Mesendoderm (in vitro differentiated cells): ENCODE measurements at regions not wholly inside any gene's neighbourhood (a gene's known extent, or its start where the extent isn't known, plus 50 kb on each side); places are given as distances from the start of the nearest gene placed in this dataset. TPM values are rescaled to one million over a fixed set of nuclear protein-coding genes. Genes with fewer than 3 reads are reported as not detected.
A peak's percentile ranks its signal among the peaks of the same experiment; 100 is the strongest.

Source experiments
- DNase-seq: peaks from one replicate; pipeline ENCODE4 v3.0.0; 2013
- H2AK5ac ChIP-seq: 2 replicates; pipeline ENCODE4 v1.6.1; 2013; ENCODE audit warnings: low read length, inconsistent platforms
- H2BK120ac ChIP-seq: 2 replicates; pipeline ENCODE4 v1.6.1; 2013; ENCODE audit warnings: low read depth, mild to moderate bottlenecking, low read length, moderate library complexity, mixed read lengths
- H2BK15ac ChIP-seq: replicated peaks from 2 replicates; pipeline ENCODE4 v1.6.1; 2013; ENCODE audit warnings: low read depth, mild to moderate bottlenecking, moderate library complexity
- H2BK5ac ChIP-seq: 2 replicates; pipeline ENCODE4 v1.6.1; 2013; ENCODE audit warnings: low read length, inconsistent platforms
- H3K18ac ChIP-seq: 2 replicates; pipeline ENCODE4 v1.6.1; 2013; ENCODE audit warnings: mild to moderate bottlenecking, low read length, mixed read lengths
- H3K23ac ChIP-seq: one replicate; pipeline ENCODE4 v1.6.1; 2013; ENCODE audit warnings: low read length
- H3K27ac ChIP-seq: 2 replicates; pipeline ENCODE4 v1.5.1; 2013; ENCODE audit warnings: low read depth, mild to moderate bottlenecking, inconsistent platforms, low read length, moderate library complexity
- H3K27me3 ChIP-seq: 2 replicates; pipeline ENCODE4 v1.6.1; 2013; ENCODE audit warnings: low read length, control low read depth, mild to moderate bottlenecking, inconsistent platforms; ENCODE audit not compliant: insufficient read depth, poor library complexity
- H3K36me3 ChIP-seq: 2 replicates; pipeline ENCODE4 v1.6.1; 2013; ENCODE audit warnings: low read length, inconsistent platforms; ENCODE audit not compliant: control insufficient read depth, insufficient read depth
- H3K4ac ChIP-seq: one replicate; pipeline ENCODE4 v1.6.1; 2013; ENCODE audit warnings: low read depth, mild to moderate bottlenecking, low read length, moderate library complexity
- H3K4me1 ChIP-seq: 2 replicates; pipeline ENCODE4 v1.6.1; 2013; ENCODE audit warnings: low read depth, low read length, inconsistent platforms; ENCODE audit not compliant: control insufficient read depth
- H3K4me2 ChIP-seq: 2 replicates; pipeline ENCODE4 v1.6.1; 2013; ENCODE audit warnings: low read length
- H3K4me3 ChIP-seq: 2 replicates; pipeline ENCODE4 v1.5.1; 2013; ENCODE audit warnings: mild to moderate bottlenecking, low read length
- H3K56ac ChIP-seq: one replicate; pipeline ENCODE4 v1.6.1; 2013; ENCODE audit warnings: low read length
- H3K79me1 ChIP-seq: 2 replicates; pipeline ENCODE4 v1.6.1; 2013; ENCODE audit warnings: low read length, inconsistent platforms
- H3K79me2 ChIP-seq: 2 replicates; pipeline ENCODE4 v1.6.1; 2013; ENCODE audit warnings: mild to moderate bottlenecking, low read length; ENCODE audit not compliant: control insufficient read depth, insufficient read depth
- H3K9ac ChIP-seq: 2 replicates; pipeline ENCODE4 v1.6.1; 2013; ENCODE audit warnings: low read length, inconsistent platforms
- H4K5ac ChIP-seq: one replicate; pipeline ENCODE4 v1.6.1; 2013; ENCODE audit warnings: low read length
- H4K8ac ChIP-seq: one replicate; pipeline ENCODE4 v1.6.1; 2013; ENCODE audit warnings: low read depth, mild to moderate bottlenecking, control low read depth, low read length, moderate library complexity
- WGBS: extraction: QIAGEN DNeasy Blood & Tissue Kit; methylation state at CpG from one replicate; pipeline ENCODE4 v1.1.7; 2013; ENCODE audit warnings: low lambda C conversion rate, missing lambda C conversion rate; ENCODE audit not compliant: insufficient coverage; ENCODE audit errors: extremely low coverage; 5-methylcytosine and 5-hydroxymethylcytosine counted together
- small RNA-seq: library from polyadenylated mRNA; stranded (forward); fragments of <200 nt; extraction: miRNeasy Mini kit (QIAGEN cat#:217004); gene quantifications from one replicate; pipeline ENCODE3, GENCODE V24; 2013; ENCODE audit not compliant: insufficient read depth

DNA sequence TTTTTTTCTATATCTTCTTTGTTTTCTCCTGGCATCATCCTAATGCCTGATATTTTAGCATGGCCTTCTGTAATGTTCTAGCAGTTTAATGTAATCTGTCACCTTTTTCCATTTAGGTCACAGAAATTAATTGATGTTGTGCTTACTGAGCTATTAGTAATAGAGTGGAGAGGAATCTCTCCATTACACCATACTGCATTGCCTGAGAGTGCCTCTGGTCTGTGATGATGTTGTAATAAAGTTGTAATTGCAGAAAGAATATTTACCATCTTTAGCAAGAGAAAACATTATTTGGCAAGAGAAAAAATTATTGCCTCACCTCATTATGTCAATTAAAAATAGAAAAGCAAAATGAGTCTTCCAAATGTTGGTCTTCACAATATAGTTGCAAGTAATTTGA lies 213.2 kb downstream of the KCNJ3 start:
- Histone ChIP-seq H3K36me3 (no peaks in the 10 kb centered on the region), H3K27ac (no peak overlapping the region), H4K8ac (no peak overlapping the region), H3K4me1 (no peaks in the 10 kb centered on the region), H4K5ac (no peak overlapping the region), H3K79me2 (no peaks in the 10 kb centered on the region), H3K56ac (no peak overlapping the region), H3K23ac (no peak overlapping the region), H3K79me1 (no peaks in the 10 kb centered on the region), H3K4me3 (no peak overlapping the region), H3K18ac (no peak overlapping the region), H3K9ac (no peak overlapping the region), H2BK120ac (no peak overlapping the region), H3K27me3 (no peaks in the 10 kb centered on the region), H3K4ac (no peak overlapping the region), H2BK5ac (no peak overlapping the region), H2BK15ac (no peak overlapping the region), H2AK5ac (no peak overlapping the region), H3K4me2 (no peak overlapping the region)
- no peak for DNase-seq

DNA sequence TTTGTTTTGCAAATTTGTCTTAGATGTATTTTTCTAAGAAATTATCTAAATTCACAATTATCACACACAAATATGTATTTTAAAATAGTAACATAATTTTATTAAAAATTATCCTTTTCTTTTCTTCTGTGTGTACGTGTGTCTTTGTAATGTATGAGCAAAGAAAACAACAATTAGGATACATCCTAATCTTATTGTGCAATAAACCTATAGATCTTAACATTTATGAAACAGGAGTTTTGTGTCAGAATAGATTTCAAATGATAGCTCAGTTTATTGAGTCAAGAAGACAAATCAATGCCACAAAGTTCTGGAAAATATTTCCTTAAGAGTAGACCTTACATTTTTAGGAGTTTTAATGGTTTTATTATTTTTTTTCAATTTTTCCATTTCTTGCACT lies 212.2 kb downstream of the KCNJ3 start:
- H2BK5ac ChIP-seq: no peak overlapping the region
- H3K23ac ChIP-seq: no peak overlapping the region
- no peaks in the 10 kb centered on the region for H3K36me3 ChIP-seq
- no peaks in the 10 kb centered on the region for H3K79me2 ChIP-seq
- no peak overlapping the region for H2AK5ac ChIP-seq
- no peaks in the 10 kb centered on the region for H3K27me3 ChIP-seq
- no peaks in the 10 kb centered on the region for H3K79me1 ChIP-seq
- H2BK15ac ChIP-seq: no peak overlapping the region
- no CpG with 5 or more reads among the region's 1 CpG for WGBS
- H3K27ac ChIP-seq: no peak overlapping the region
- no peak overlapping the region for H4K5ac ChIP-seq
- H3K56ac ChIP-seq: no peak overlapping the region
- H3K18ac ChIP-seq: no peak overlapping the region
- no peak overlapping the region for H3K4ac ChIP-seq
- no peak overlapping the region for H4K8ac ChIP-seq
- DNase-seq: no peak
- H2BK120ac ChIP-seq: no peak overlapping the region
- no peak overlapping the region for H3K4me2 ChIP-seq
- H3K4me1 ChIP-seq: no peaks in the 10 kb centered on the region
- H3K9ac ChIP-seq: no peak overlapping the region
- no peak overlapping the region for H3K4me3 ChIP-seq

DNA sequence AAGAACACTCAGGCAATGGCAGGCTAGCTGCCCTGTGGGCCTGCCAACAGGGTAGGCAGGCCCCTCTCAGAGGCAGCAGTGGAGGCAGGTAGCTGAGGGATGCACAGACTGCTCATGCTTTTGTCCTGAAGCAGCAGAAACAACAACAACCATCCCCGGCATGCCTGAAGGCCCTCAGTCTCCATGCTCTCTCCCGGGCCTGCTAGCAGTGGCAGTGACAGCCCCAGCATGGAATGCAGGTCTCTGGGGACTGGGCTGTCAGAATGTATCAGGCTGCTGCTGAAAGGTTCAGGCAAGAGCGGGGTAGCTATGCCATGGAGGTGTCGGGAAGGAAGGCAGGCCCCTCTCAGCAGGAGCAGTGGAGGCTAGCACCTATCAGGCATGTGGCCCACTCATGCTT lies 209.8 kb downstream of the KCNJ3 start:
- H3K23ac ChIP-seq: no peak overlapping the region
- WGBS: no CpG with 5 or more reads among the region's 4 CpGs
- H3K18ac ChIP-seq: no peak overlapping the region
- no peak overlapping the region for H3K27ac ChIP-seq
- no peak overlapping the region for H3K9ac ChIP-seq
- peak; percentile 71 for DNase-seq
- H3K4me2 ChIP-seq: no peak overlapping the region
- H3K4ac ChIP-seq: no peak overlapping the region
- H2AK5ac ChIP-seq: no peak overlapping the region
- no peaks in the 10 kb centered on the region for H3K79me1 ChIP-seq
- no peak overlapping the region for H2BK120ac ChIP-seq
- no peaks in the 10 kb centered on the region for H3K4me1 ChIP-seq
- no peaks in the 10 kb centered on the region for H3K79me2 ChIP-seq
- no peak overlapping the region for H2BK15ac ChIP-seq
- no peaks in the 10 kb centered on the region for H3K27me3 ChIP-seq
- H3K4me3 ChIP-seq: no peak overlapping the region
- H3K36me3 ChIP-seq: no peaks in the 10 kb centered on the region
- H4K8ac ChIP-seq: no peak overlapping the region
- no peak overlapping the region for H4K5ac ChIP-seq
- no peak overlapping the region for H3K56ac ChIP-seq
- H2BK5ac ChIP-seq: no peak overlapping the region

Small RNA genes in the stretch of these regions (small RNA-seq; reads per million reads assigned to genes)
- gene MTCO1P45 (not detected), gene RNU6-1001P (not detected), gene RNU6-546P (not detected)
